Thoracic aorta (tissue), 2 donors: ENCODE measurements at regions not wholly inside any gene's neighbourhood (a gene's known extent, or its start where the extent isn't known, plus 50 kb on each side); places are given as distances from the start of the nearest gene placed in this dataset.

Experiments used
- ATAC-seq: fragments of 150-250 bp; one replicate; pipeline ENCODE4 v1.8.0; 2017; ENCODE audit warnings: low read depth; ENCODE audit not compliant: insufficient number of reproducible peaks, low FRiP score
- DNase-seq: peaks from one replicate; pipeline ENCODE4 v3.0.0-alpha.2; 2020; ENCODE audit warnings: low spot score
- H3K27ac ChIP-seq, 2 donors: fragments of 200-600 bp; sonication (generic); 1 replicate in 1 of 2; 2 replicates in 1 of 2; pipeline ENCODE4 v1.5.1; 2016; ENCODE audit warnings: mild to moderate bottlenecking in 2 of 2, moderate library complexity in 2 of 2
- H3K27me3 ChIP-seq: fragments of 200-600 bp; sonication (generic); replicated peaks from 2 replicates; pipeline ENCODE4 v1.6.0; 2016; ENCODE audit warnings: mild to moderate bottlenecking; ENCODE audit not compliant: insufficient read depth
- H3K36me3 ChIP-seq: fragments of 200-600 bp; sonication (generic); one replicate; pipeline ENCODE4 v1.5.1; 2016
- H3K4me1 ChIP-seq, 2 donors: fragments of 200-600 bp; sonication (generic); 1 replicate in 1 of 2; 2 replicates in 1 of 2; pipeline versions ENCODE4 v1.5.1 to v1.6.0; 2016; ENCODE audit warnings: low read depth in 2 of 2, mild to moderate bottlenecking in 1 of 2; ENCODE audit not compliant: control insufficient read depth in 1 of 2
- H3K4me3 ChIP-seq: fragments of 200-600 bp; sonication (generic); 2 replicates; pipeline ENCODE4 v1.5.1; 2016; ENCODE audit warnings: mild to moderate bottlenecking
- H3K9me3 ChIP-seq: fragments of 200-600 bp; sonication (generic); 2 replicates; pipeline ENCODE4 v1.5.1; 2016
- CTCF ChIP-seq: fragments of 200-600 bp; sonication (generic); IDR thresholded peaks from one replicate; pipeline ENCODE4 v1.5.1; 2019; ENCODE audit warnings: antibody characterized with exemption

DNA sequence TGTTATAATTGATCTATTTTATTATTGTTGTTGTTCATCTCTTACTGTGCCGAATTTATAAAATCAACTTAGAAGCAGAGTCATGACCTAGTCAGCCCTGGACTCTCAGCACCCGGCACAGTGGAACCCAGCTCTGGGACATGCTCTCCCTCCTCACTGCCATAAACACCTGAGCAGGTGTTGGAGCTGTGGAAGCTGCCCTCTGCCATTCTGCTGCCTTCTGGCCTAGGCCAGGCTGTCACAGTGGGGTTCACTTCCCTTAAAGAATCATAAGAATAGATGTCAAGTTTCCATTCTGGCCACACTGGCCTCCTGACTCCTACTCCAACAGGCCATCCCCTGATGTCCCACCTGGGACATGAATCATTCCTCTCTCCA lies 192.2 kb downstream of the ZFP36L2 start:
- H3K27ac ChIP-seq, result no peak overlapping the region
- peaks cover 8 to 17% of the 10 kb centered on the region in 2 donors for H3K4me1 ChIP-seq
- no peak overlapping the region for H3K4me3 ChIP-seq
- no peaks in the 10 kb centered on the region for H3K27me3 ChIP-seq
- no peaks in the 10 kb centered on the region for H3K36me3 ChIP-seq
- ATAC-seq (no peak), DNase-seq (no peak)
- no peaks in the 10 kb centered on the region for H3K9me3 ChIP-seq
- TF ChIP-seq CTCF, result no peak

DNA sequence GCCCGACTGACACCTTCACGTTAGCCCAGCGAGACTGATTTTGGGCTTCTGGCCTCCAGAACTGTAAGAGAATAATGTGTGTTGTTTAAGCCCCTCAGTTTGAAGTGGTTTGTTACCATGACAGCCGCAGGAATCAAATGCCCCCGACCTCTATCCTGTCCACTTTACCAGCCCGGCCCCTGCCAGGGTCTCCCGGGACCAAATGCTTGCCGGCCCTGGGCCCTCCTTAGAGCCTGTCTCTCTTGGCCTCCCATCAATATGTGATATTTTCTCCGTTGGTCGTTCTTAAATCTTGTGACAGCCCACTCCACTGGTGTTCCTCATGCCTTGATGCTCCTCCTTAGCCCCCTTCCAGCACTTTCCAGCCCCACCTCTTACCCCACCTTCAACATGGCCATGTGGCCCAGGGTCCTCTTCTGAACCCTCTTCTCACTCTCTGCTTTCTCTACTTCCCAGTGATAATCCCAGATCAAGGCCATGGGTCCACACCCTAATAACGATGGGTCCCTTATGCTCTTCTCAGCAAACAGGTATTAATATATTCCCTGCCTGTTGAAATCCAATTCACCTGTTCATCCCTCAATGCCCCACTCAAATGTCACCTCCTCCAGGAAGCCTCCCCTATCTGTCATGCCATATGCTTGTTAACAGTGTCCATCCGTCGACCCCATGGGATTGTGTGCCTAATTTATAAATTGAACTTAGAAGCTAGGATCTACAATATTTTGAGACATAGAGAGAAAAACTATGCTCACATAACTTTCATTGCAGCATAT lies 192.8 kb downstream of the ZFP36L2 start:
- no peak overlapping the region for H3K4me3 ChIP-seq
- no peaks in the 10 kb centered on the region for H3K27me3 ChIP-seq
- H3K4me1 ChIP-seq, result peaks cover 8 to 17% of the 10 kb centered on the region in 2 donors
- H3K36me3 ChIP-seq, result no peaks in the 10 kb centered on the region
- H3K9me3 ChIP-seq, result no peaks in the 10 kb centered on the region
- ATAC-seq, result no peak
- DNase-seq, result no peak
- H3K27ac ChIP-seq, result no peak overlapping the region
- no peak for TF ChIP-seq CTCF

- no peak for TF ChIP-seq CTCF
- ATAC-seq, result no peak
- Histone ChIP-seq H3K4me1 (peaks cover 8 to 17% of the 10 kb centered on the region in 2 donors), H3K36me3 (no peaks in the 10 kb centered on the region), H3K9me3 (no peaks in the 10 kb centered on the region), H3K4me3 (no peak overlapping the region), H3K27me3 (no peaks in the 10 kb centered on the region), H3K27ac (peak overlapping the region; percentile 53 to 73)
- DNase-seq, result no peak
Observed at GRCh38 chr2:43033016-43033270, 193.5 kb downstream of the ZFP36L2 start.

GRCh38 chr2:43032213-43033015 lies 194.0 kb downstream of the ZFP36L2 start:
- H3K4me1 ChIP-seq, result peaks cover 8 to 17% of the 10 kb centered on the region in 2 donors
- H3K9me3 ChIP-seq, result no peaks in the 10 kb centered on the region
- H3K36me3 ChIP-seq, result no peaks in the 10 kb centered on the region
- peak overlapping the region; percentile 30 for H3K4me3 ChIP-seq
- no peak for ATAC-seq
- DNase-seq, result no peak
- H3K27ac ChIP-seq, result peak overlapping the region; percentile 53 to 73
- H3K27me3 ChIP-seq, result no peaks in the 10 kb centered on the region
- no peak for TF ChIP-seq CTCF

DNA sequence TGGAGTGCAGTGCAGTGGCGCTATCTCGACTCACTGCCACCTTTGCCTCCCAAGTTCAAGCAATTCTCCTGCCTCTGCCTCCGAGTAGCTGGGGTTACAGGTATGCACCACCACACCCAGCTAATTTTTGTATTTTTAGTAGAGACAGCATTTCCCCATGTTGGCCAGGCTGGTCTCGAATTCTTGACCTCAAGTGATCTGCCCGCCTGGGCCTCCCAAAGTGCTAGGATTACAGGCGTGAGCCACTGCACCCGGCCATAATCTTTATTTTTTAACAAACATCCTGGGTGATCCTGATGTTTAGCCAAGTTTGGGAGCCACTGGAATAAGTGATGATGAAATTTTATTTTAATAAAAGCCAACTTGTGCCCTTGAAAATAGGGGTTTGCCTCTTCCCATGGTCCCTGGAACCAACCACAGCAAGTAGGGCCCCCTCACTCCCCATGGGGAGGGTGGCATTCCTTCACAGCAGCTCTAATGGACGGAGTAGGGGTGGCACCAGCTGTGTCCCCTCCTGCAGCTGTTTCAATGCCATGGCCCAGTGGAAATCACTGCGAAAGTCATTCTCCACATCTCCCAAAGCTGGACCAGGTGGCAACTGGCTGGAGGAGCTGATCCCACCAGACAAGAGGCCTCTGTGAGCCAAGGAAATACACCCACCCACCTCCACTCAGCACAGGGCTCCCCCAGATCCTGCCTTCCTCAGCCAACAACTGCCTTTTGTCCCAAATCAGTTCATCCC lies 194.8 kb downstream of the ZFP36L2 start:
- no peak for DNase-seq
- no peak for TF ChIP-seq CTCF
- ATAC-seq, result no peak
- Histone ChIP-seq H3K9me3 (no peaks in the 10 kb centered on the region), H3K4me1 (peaks cover 8 to 17% of the 10 kb centered on the region in 2 donors), H3K36me3 (no peaks in the 10 kb centered on the region), H3K27ac (peak overlapping the region; percentile 53 to 73), H3K27me3 (no peaks in the 10 kb centered on the region), H3K4me3 (no peak overlapping the region)
